ENCODE measurements at regions not wholly inside any gene's neighbourhood (a gene's known extent, or its start where the extent isn't known, plus 50 kb on each side); places are given as distances from the start of the nearest gene placed in this dataset.

DNA sequence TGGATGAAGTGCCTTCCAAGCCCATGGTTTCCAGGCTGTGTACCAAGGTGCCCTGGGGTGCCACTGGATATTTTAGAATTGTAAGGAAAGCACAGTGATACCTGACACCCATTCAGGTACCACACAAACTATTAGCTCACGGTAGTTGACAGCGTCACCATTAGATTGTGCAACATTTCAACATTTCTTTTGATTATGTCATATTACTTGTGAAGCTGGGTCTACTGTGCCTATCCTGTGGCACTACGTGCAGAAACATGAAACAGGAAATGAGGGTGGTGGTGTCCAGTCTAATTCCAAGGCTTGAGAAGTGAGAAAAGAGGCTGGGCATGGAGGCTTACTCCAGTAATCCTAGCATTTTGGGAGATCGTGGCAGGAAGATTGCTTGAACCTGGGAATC is 75.5 kb upstream of the CPM start:
- Histone ChIP-seq H3K4me3 (replicated peaks in 1 of 3) (no peak overlapping the region), H3K27ac (no peak overlapping the region), H3K9me3 (no peaks in the 10 kb centered on the region), H3K4me1 (peaks cover 4 to 17% of the 10 kb centered on the region in 2 donors), H3K36me3 (no peaks in the 10 kb centered on the region), H3K27me3 (no peaks in the 10 kb centered on the region)
- WGBS, 2 donors, result 86 to 94% methylated on average over 4 of the region's 4 CpGs
- DNase-seq, result no peak
- intact Hi-C loops (cut with DNase I), result no loop called here
- TF ChIP-seq, protein P1, sequence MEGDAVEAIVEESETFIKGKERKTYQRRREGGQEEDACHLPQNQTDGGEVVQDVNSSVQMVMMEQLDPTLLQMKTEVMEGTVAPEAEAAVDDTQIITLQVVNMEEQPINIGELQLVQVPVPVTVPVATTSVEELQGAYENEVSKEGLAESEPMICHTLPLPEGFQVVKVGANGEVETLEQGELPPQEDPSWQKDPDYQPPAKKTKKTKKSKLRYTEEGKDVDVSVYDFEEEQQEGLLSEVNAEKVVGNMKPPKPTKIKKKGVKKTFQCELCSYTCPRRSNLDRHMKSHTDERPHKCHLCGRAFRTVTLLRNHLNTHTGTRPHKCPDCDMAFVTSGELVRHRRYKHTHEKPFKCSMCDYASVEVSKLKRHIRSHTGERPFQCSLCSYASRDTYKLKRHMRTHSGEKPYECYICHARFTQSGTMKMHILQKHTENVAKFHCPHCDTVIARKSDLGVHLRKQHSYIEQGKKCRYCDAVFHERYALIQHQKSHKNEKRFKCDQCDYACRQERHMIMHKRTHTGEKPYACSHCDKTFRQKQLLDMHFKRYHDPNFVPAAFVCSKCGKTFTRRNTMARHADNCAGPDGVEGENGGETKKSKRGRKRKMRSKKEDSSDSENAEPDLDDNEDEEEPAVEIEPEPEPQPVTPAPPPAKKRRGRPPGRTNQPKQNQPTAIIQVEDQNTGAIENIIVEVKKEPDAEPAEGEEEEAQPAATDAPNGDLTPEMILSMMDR (IDR thresholded peaks at IDR 0.05), result no peak
- TF ChIP-seq POLR2A (IDR thresholded peaks at IDR 0.05), result no peak

DNA sequence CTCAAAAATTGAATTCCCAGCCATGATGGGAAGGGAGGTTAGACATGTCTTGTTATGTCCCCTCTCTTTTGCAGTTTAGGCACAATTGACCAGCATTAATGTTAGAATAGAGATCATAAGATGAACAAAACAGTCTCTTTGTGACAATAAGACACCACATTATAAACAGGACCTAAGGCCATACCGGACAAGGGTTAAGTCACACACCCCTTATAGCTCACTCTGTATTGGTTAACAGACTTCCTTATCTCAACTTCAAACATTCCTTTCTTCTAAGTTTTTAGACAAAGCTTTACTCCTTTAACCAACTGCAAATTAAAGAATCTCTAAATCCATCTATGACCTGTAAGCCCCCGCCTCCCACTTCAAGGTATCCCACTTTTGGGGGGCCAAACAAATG is 81.1 kb upstream of the CPM start:
- TF ChIP-seq POLR2A (IDR thresholded peaks at IDR 0.05), result no peak
- TF ChIP-seq, protein P1 (IDR thresholded peaks at IDR 0.05), result no peak
- Histone ChIP-seq H3K27me3 (no peaks in the 10 kb centered on the region), H3K36me3 (no peaks in the 10 kb centered on the region), H3K4me3 (replicated peaks in 1 of 3) (no peak overlapping the region), H3K27ac (no peak overlapping the region), H3K4me1 (no peaks in the 10 kb centered on the region), H3K9me3 (no peaks in the 10 kb centered on the region)
- intact Hi-C loops (cut with DNase I), result no loop called here
- WGBS, 2 donors, result 87 to 89% methylated on average over 2 of the region's 2 CpGs
- DNase-seq, result no peak

DNA sequence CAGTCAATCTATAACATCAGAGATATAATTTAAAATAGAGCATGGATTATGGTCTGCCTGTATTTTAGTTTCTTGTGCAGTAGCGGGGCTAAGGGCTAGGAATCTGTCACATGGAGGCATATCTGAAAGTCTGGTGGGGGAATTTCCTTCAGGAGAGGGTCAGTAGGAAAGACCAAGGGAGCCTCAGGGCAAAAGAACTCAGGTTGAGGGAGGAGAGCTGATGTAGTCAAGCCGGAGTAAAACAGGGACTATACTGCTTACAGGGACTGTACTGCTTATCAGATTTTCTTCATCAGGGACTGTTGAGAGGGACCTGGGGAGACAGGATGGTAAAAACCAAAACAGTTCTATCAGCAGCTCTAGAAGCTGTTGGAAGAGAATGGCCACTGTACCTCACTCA is 82.0 kb upstream of the CPM start:
- H3K4me1 ChIP-seq, result no peaks in the 10 kb centered on the region
- H3K27me3 ChIP-seq, result no peaks in the 10 kb centered on the region
- DNase-seq, result no peak
- intact Hi-C loops (cut with DNase I), result no loop called here
- no peak for TF ChIP-seq POLR2A (IDR thresholded peaks at IDR 0.05)
- TF ChIP-seq, protein P1 (IDR thresholded peaks at IDR 0.05), result no peak
- H3K9me3 ChIP-seq, result no peaks in the 10 kb centered on the region
- H3K27ac ChIP-seq, result no peak overlapping the region
- WGBS, 2 donors, result 56 to 94% methylated on average over 2 of the region's 2 CpGs
- H3K4me3 ChIP-seq (replicated peaks in 1 of 3), result no peak overlapping the region
- H3K36me3 ChIP-seq, result no peaks in the 10 kb centered on the region

DNA sequence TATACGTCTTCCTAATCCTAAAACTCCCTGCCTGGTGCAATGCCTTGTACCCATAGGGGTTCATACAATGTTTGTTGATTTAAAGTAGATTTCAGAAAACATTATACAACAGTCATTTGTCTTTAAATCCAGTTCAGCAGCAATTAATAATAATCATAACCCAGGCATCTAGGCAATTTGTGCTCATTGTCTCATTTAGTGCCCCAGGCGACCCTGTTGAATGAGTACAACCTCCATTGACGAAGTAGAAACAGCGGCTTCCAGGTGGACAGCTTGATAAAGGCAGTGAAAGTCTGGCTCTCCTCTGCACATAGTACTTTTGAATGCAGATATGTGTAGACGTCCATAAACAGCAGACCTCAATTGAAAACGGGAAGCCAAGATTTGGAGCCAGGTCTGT is 82.9 kb upstream of the CPM start:
- H3K4me1 ChIP-seq, result no peaks in the 10 kb centered on the region
- no peaks in the 10 kb centered on the region for H3K36me3 ChIP-seq
- DNase-seq, result no peak
- H3K9me3 ChIP-seq, result no peaks in the 10 kb centered on the region
- no peak overlapping the region for H3K27ac ChIP-seq
- WGBS, 2 donors, result 71% methylated on average over 6 of the region's 6 CpGs
- no peaks in the 10 kb centered on the region for H3K27me3 ChIP-seq
- H3K4me3 ChIP-seq (replicated peaks in 1 of 3), result no peak overlapping the region
- intact Hi-C loops (cut with DNase I), result no loop called here
- TF ChIP-seq, protein P1 (IDR thresholded peaks at IDR 0.05), result no peak
- TF ChIP-seq POLR2A (IDR thresholded peaks at IDR 0.05), result no peak

DNA sequence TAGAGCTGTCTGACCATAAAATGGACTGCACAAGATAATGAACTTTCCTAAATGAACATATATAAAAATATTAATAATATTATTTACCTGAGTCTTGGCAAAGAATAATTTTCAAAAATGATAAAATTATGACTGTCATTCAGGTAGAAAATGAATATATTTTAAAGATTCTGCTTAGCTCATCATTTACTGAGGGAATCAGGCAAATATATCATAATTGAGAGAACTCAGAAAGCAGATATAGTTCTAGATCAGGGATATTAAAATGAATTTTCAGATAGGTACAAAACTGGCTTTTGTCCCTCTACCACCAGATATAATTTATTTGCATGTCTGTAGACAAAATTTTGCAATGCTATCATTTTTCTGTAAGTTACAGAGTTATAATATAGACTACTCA is 86.1 kb upstream of the CPM start:
- no peaks in the 10 kb centered on the region for H3K27me3 ChIP-seq
- no peaks in the 10 kb centered on the region for H3K4me1 ChIP-seq
- no peak for DNase-seq
- intact Hi-C loops (cut with DNase I), result no loop called here
- no peaks in the 10 kb centered on the region for H3K9me3 ChIP-seq
- TF ChIP-seq, protein P1 (IDR thresholded peaks at IDR 0.05), result no peak
- H3K36me3 ChIP-seq, result no peaks in the 10 kb centered on the region
- H3K4me3 ChIP-seq (replicated peaks in 1 of 3), result no peak overlapping the region
- no peak overlapping the region for H3K27ac ChIP-seq
